A549 (cell line): ENCODE measurements at regions not wholly inside any gene's neighbourhood (a gene's known extent, or its start where the extent isn't known, plus 50 kb on each side); places are given as distances from the start of the nearest gene placed in this dataset.

ENCODE experiments used
- ATAC-seq, 2 experiments: fragments of 200-7000 bp in 1 of 2; fragments of >200 bp in 1 of 2; cut with Nextera tagmentation in 1 of 2; cut with Tn5 transposase in 1 of 2; 3 replicates each; pipeline versions ENCODE4 v1.8.0 to v1.9.1; 2018 to 2020; ENCODE audit warnings: mild to moderate bottlenecking in 1 of 2, moderate library complexity in 1 of 2
- CTCF ChIA-PET: fragments of 300-600 bp; sonication (Branson Sonifier 250); formaldehyde crosslinking; extraction: SDS; loops from one replicate; lab custom pipeline; 2021; ENCODE audit warnings: antibody characterized with exemption, inconsistent platforms; lab: Yijun Ruan, JAX
- POLR2A ChIA-PET: fragments of 350-600 bp; formaldehyde crosslinking; extraction: SDS; loops from one replicate; lab custom pipeline; 2021; ENCODE audit warnings: antibody characterized with exemption, inconsistent platforms; lab: Yijun Ruan, JAX
- DNase-seq, 2 experiments: peaks; one replicate each; pipeline versions ENCODE4 v3.0.0 to v3.0.0-alpha.2; 2011 to 2016; ENCODE audit warnings: low read depth in 1 of 2, low spot score in 1 of 2
- FAIRE-seq: peaks from 2 replicates; lab custom pipeline; 2011; peaks lifted over from hg19 to GRCh38; lab: Jason Lieb, UNC
- H3K27ac ChIP-seq, 2 experiments: fragments of >200 bp; sonication (Bioruptor Twin); formaldehyde crosslinking; 3 replicates each; pipeline ENCODE4 v1.5.1; 2016 to 2017
- H3K4me1 ChIP-seq: fragments of >200 bp; sonication (Bioruptor Twin); formaldehyde crosslinking; 3 replicates; pipeline ENCODE4 v1.6.1; 2016
- H3K4me2 ChIP-seq: fragments of >200 bp; sonication (Bioruptor Twin); formaldehyde crosslinking; 3 replicates; pipeline ENCODE4 v1.6.1; 2016
- H3K4me3 ChIP-seq: fragments of >200 bp; sonication (Bioruptor Twin); formaldehyde crosslinking; 3 replicates; pipeline ENCODE4 v1.5.1; 2016
- H3K9me3 ChIP-seq: fragments of >200 bp; sonication (Bioruptor Twin); formaldehyde crosslinking; 3 replicates; pipeline ENCODE4 v1.6.1; 2016
- BHLHE40 ChIP-seq: IDR thresholded peaks from 2 replicates; pipeline ENCODE4 v1.6.1; 2012; ENCODE audit warnings: low read depth, low read length, inconsistent platforms
- CEBPB ChIP-seq, 2 experiments: fragments of >200 bp in 1 of 2; sonication (Bioruptor Twin) in 1 of 2; formaldehyde crosslinking in 1 of 2; IDR thresholded peaks; 2 replicates each; pipeline ENCODE4 v1.6.1; 2012 to 2016
- CHD2 ChIP-seq: fragments of 150-350 bp; IDR thresholded peaks from 2 replicates; pipeline ENCODE4 v1.6.1; 2014; ENCODE audit warnings: low read length; ENCODE audit not compliant: partially characterized antibody
- EHF ChIP-seq: fragments of 250-450 bp; sonication (Bioruptor Pico); IDR thresholded peaks from 2 replicates; pipeline ENCODE4 v1.5.0; 2020; ENCODE audit warnings: mild to moderate bottlenecking
- EP300 ChIP-seq, 2 experiments: fragments of >200 bp; sonication (Bioruptor Twin); formaldehyde crosslinking; IDR thresholded peaks; 2 replicates in 1 of 2; 3 replicates in 1 of 2; pipeline ENCODE4 v1.6.1; 2016 to 2017
- FOSB ChIP-seq: fragments of 250-450 bp; sonication (Bioruptor Pico); IDR thresholded peaks from 2 replicates; pipeline ENCODE4 v1.5.0; 2020; ENCODE audit warnings: mild to moderate bottlenecking, moderate library complexity
- FOXS1 ChIP-seq: fragments of 250-450 bp; sonication (Bioruptor Pico); IDR thresholded peaks from 2 replicates; pipeline ENCODE4 v1.5.0; 2020; ENCODE audit warnings: mild to moderate bottlenecking, moderate library complexity
- HEYL ChIP-seq: fragments of 250-450 bp; sonication (Bioruptor Pico); IDR thresholded peaks from 2 replicates; pipeline ENCODE4 v1.8.0; 2021; ENCODE audit warnings: mild to moderate bottlenecking, moderate library complexity
- HOXA7 ChIP-seq: fragments of 250-450 bp; sonication (Bioruptor Pico); IDR thresholded peaks from 2 replicates; pipeline ENCODE4 v1.5.0; 2020; ENCODE audit warnings: mild to moderate bottlenecking, moderate library complexity
- HOXB13 ChIP-seq: fragments of 250-450 bp; sonication (Bioruptor Pico); IDR thresholded peaks from 2 replicates; pipeline ENCODE4 v1.5.0; 2020; ENCODE audit warnings: low read depth, mild to moderate bottlenecking, moderate library complexity
- HOXB5 ChIP-seq: fragments of 250-450 bp; sonication (Bioruptor Pico); IDR thresholded peaks from 2 replicates; pipeline ENCODE4 v1.5.0; 2020; ENCODE audit warnings: mild to moderate bottlenecking, moderate library complexity
- JUNB ChIP-seq: fragments of >200 bp; sonication (Bioruptor Twin); formaldehyde crosslinking; IDR thresholded peaks from 2 replicates; pipeline ENCODE4 v1.6.1; 2016
- KDM5A ChIP-seq: fragments of 200-600 bp; sonication (generic); IDR thresholded peaks from 2 replicates; pipeline ENCODE4 v1.6.1; 2016; ENCODE audit warnings: antibody characterized with exemption, mild to moderate bottlenecking
- MAFK ChIP-seq: fragments of 450-650 bp; IDR thresholded peaks from 2 replicates; pipeline ENCODE4 v1.6.1; 2014; ENCODE audit not compliant: partially characterized antibody
- NFE2L2 ChIP-seq: fragments of 150-350 bp; conservative IDR thresholded peaks from 2 replicates; pipeline ENCODE4 v1.6.1; 2014; ENCODE audit warnings: low read length
- NPAS2 ChIP-seq: fragments of 250-450 bp; sonication (Bioruptor Pico); IDR thresholded peaks from 2 replicates; pipeline ENCODE4 v1.8.0; 2022; ENCODE audit warnings: mild to moderate bottlenecking, moderate library complexity, borderline replicate concordance
- PHF8 ChIP-seq: fragments of 200-600 bp; sonication (generic); IDR thresholded peaks from 2 replicates; pipeline ENCODE4 v1.6.1; 2016; ENCODE audit warnings: low read depth, mild to moderate bottlenecking, antibody characterized with exemption, moderate library complexity, borderline replicate concordance
- POLR2AphosphoS2 ChIP-seq: conservative IDR thresholded peaks from 2 replicates; pipeline ENCODE4 v1.6.1; 2012; ENCODE audit warnings: low read length, improper control_type of control experiment, inconsistent platforms
- RAD21 ChIP-seq, 2 experiments: fragments of >200 bp in 1 of 2; sonication (Bioruptor Twin) in 1 of 2; formaldehyde crosslinking in 1 of 2; IDR thresholded peaks in 1 of 2; conservative IDR thresholded peaks in 1 of 2; 2 replicates in 1 of 2; 3 replicates in 1 of 2; pipeline ENCODE4 v1.6.1; 2012 to 2018; ENCODE audit warnings: inconsistent platforms in 1 of 2
- RARB ChIP-seq: fragments of 250-450 bp; sonication (Bioruptor Pico); IDR thresholded peaks from 2 replicates; pipeline ENCODE4 v1.8.0; 2021; ENCODE audit warnings: mild to moderate bottlenecking, moderate library complexity
- RCOR1 ChIP-seq: fragments of 150-350 bp; IDR thresholded peaks from 2 replicates; pipeline ENCODE4 v1.6.1; 2014; ENCODE audit warnings: antibody characterized with exemption, low read length, low read depth
- SMC3 ChIP-seq: fragments of >200 bp; sonication (Bioruptor Twin); formaldehyde crosslinking; IDR thresholded peaks from 3 replicates; pipeline ENCODE4 v1.6.1; 2018; ENCODE audit warnings: inconsistent platforms
- SREBF2 ChIP-seq: fragments of 450-650 bp; IDR thresholded peaks from 2 replicates; pipeline ENCODE4 v1.6.1; 2014; ENCODE audit warnings: mild to moderate bottlenecking, moderate library complexity
- ZNF302 ChIP-seq: fragments of 250-450 bp; sonication (Bioruptor Pico); IDR thresholded peaks from 2 replicates; pipeline ENCODE4 v1.9.0; 2021; ENCODE audit warnings: inconsistent platforms, mild to moderate bottlenecking, moderate library complexity
- WGBS: methylation state at CpG from one replicate; pipeline ENCODE4 v1.1.6; 2017; ENCODE audit errors: missing lambda C conversion rate; 5-methylcytosine and 5-hydroxymethylcytosine counted together
- TF ChIP-seq, protein P1 (sequence below): fragments of 450-650 bp; IDR thresholded peaks from 2 replicates; pipeline ENCODE4 v1.6.1; 2014; ENCODE audit warnings: antibody characterized with exemption
- TF ChIP-seq, protein P2 (sequence below): fragments of 250-450 bp; sonication (Bioruptor Pico); IDR thresholded peaks from 2 replicates; pipeline ENCODE4 v1.5.0; 2021; ENCODE audit warnings: mild to moderate bottlenecking, moderate library complexity, borderline replicate concordance
- TF ChIP-seq, protein P3 (sequence below): fragments of 250-450 bp; sonication (Bioruptor Pico); IDR thresholded peaks from 2 replicates; pipeline ENCODE4 v1.5.0; 2020; ENCODE audit warnings: low read depth, mild to moderate bottlenecking, moderate library complexity
- TF ChIP-seq, protein P4 (sequence below): IDR thresholded peaks from 2 replicates; pipeline ENCODE4 v1.6.1; 2012
- TF ChIP-seq, protein P5 (sequence below): fragments of >200 bp; sonication (Bioruptor Twin); formaldehyde crosslinking; IDR thresholded peaks from 2 replicates; pipeline ENCODE4 v1.6.1; 2016

DNA sequence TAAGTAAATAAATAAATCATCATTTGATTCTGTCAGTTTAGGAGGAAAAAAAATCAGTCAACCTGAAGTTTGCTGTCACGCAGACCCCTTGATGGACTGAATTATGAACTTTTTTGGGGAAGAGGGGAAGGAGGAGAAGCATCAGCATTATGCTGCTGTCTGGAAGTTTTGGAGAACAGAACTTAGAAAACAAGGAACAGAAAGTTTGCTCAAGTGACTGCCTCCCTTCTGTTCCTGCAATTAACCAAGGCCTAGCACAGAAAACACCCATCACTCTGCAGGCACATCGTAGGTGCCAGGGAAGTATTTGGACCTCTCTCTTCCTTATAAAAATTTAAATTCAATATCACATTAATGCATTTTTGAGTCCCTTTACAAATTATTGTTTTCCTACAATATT is 283.8 kb downstream of the VRK1 start:
- no peak overlapping the region for H3K4me3 ChIP-seq
- TF ChIP-seq, protein P1, sequence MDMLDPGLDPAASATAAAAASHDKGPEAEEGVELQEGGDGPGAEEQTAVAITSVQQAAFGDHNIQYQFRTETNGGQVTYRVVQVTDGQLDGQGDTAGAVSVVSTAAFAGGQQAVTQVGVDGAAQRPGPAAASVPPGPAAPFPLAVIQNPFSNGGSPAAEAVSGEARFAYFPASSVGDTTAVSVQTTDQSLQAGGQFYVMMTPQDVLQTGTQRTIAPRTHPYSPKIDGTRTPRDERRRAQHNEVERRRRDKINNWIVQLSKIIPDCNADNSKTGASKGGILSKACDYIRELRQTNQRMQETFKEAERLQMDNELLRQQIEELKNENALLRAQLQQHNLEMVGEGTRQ, result no peak
- no peak for TF ChIP-seq NFE2L2
- TF ChIP-seq FOXS1 (CRISPR knock-in tag), result no peak
- TF ChIP-seq HOXB13 (CRISPR knock-in tag), result no peak
- no peak for TF ChIP-seq FOSB
- no peak for TF ChIP-seq HEYL
- TF ChIP-seq, protein P2, sequence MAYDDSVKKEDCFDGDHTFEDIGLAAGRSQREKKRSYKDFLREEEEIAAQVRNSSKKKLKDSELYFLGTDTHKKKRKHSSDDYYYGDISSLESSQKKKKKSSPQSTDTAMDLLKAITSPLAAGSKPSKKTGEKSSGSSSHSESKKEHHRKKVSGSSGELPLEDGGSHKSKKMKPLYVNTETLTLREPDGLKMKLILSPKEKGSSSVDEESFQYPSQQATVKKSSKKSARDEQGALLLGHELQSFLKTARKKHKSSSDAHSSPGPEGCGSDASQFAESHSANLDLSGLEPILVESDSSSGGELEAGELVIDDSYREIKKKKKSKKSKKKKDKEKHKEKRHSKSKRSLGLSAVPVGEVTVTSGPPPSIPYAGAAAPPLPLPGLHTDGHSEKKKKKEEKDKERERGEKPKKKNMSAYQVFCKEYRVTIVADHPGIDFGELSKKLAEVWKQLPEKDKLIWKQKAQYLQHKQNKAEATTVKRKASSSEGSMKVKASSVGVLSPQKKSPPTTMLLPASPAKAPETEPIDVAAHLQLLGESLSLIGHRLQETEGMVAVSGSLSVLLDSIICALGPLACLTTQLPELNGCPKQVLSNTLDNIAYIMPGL (CRISPR knock-in tag), result no peak
- TF ChIP-seq MAFK, result no peak
- TF ChIP-seq SMC3, result no peak
- TF ChIP-seq PHF8, result no peak
- TF ChIP-seq, protein P3, sequence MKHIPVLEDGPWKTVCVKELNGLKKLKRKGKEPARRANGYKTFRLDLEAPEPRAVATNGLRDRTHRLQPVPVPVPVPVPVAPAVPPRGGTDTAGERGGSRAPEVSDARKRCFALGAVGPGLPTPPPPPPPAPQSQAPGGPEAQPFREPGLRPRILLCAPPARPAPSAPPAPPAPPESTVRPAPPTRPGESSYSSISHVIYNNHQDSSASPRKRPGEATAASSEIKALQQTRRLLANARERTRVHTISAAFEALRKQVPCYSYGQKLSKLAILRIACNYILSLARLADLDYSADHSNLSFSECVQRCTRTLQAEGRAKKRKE (CRISPR knock-in tag), result no peak
- TF ChIP-seq HOXA7 (CRISPR knock-in tag), result no peak
- no peak for TF ChIP-seq ZNF302 (CRISPR knock-in tag)
- 35% methylated on average over 2 of the region's 2 CpGs for WGBS
- FAIRE-seq, result no peak
- H3K27ac ChIP-seq, result no peak overlapping the region
- DNase-seq, result no peak
- no peak for ATAC-seq
- no peaks in the 10 kb centered on the region for H3K4me1 ChIP-seq
- ChIA-PET CTCF (no interaction called here), POLR2A (no interaction called here)
- no peaks in the 10 kb centered on the region for H3K9me3 ChIP-seq
- H3K4me2 ChIP-seq, result no peak overlapping the region

DNA sequence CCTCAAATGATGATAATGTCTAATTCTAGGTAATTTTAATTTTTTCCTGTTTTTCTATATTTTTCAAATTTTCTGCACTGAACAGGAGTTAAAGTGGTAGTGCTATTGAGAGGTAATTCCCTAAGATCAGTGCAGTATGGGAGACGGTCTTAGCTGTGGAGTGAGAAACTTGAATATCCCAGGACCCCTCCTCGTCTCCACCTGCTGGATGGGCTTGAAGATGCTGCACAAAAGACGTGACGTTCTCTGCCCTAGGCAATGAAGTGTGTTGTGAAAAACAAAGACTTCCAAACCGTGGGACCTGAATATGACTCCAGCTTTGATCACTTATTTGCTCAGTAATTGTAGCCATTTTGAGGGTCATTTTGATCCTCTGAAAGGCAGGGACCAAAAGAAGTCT is 298.1 kb downstream of the VRK1 start:
- WGBS, result 16% methylated on average over 5 of the region's 5 CpGs
- ChIA-PET CTCF (no interaction called here), POLR2A (no interaction called here)
- H3K4me2 ChIP-seq, result no peak overlapping the region
- TF ChIP-seq, protein P4, sequence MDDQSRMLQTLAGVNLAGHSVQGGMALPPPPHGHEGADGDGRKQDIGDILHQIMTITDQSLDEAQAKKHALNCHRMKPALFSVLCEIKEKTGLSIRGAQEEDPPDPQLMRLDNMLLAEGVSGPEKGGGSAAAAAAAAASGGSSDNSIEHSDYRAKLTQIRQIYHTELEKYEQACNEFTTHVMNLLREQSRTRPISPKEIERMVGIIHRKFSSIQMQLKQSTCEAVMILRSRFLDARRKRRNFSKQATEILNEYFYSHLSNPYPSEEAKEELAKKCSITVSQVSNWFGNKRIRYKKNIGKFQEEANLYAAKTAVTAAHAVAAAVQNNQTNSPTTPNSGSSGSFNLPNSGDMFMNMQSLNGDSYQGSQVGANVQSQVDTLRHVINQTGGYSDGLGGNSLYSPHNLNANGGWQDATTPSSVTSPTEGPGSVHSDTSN, result no peak
- TF ChIP-seq NPAS2 (no peak), CEBPB (IDR thresholded peaks at IDR 0.05) (no peak)
- ATAC-seq, result 0 out of 6 replicates have a peak, but pooled peaks of 1 of the 2 experiments have one; percentile 22
- H3K27ac ChIP-seq, result no peak overlapping the region
- no peak for FAIRE-seq
- H3K4me3 ChIP-seq, result no peak overlapping the region
- H3K4me1 ChIP-seq, result no peaks in the 10 kb centered on the region
- DNase-seq, result peak in 1 of 2 experiments; percentile 8
- no peaks in the 10 kb centered on the region for H3K9me3 ChIP-seq

DNA sequence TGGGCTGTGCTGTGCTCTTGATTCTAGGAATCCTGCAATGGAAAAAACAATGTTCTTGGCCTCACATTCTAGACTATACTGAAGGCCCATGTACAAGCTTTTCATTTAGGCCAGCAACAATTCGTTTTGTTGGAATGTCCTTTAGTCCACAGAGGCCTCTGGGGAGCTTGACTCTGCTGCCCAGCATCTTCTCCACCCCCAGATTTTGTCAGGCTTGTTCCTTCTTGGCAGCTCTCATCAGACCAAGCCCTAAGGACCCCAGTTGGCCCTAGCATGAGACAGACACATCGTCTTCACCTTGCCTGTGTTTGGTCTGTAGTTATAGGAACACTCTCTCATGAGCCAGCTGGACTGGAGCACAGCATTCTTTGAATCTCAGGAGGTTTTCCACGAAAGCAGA is 300.1 kb downstream of the VRK1 start:
- no peak overlapping the region for H3K4me3 ChIP-seq
- DNase-seq, result no peak
- ChIA-PET CTCF (interaction anchor here (0.8 kb wide), 1 partner anchor 34 kb away, joined by 3 read pairs; no protein-coding TSS in a partner anchor), POLR2A (interaction anchor here (0.5 kb wide), 1 partner anchor 502 kb away, joined by 4 read pairs; no protein-coding TSS in a partner anchor)
- no peaks in the 10 kb centered on the region for H3K9me3 ChIP-seq
- H3K27ac ChIP-seq, result no peak overlapping the region
- no peak overlapping the region for H3K4me2 ChIP-seq
- TF ChIP-seq RAD21 (conservative IDR thresholded peaks at IDR 0.05 in 1 of 2, IDR thresholded peaks at IDR 0.05 in 1 of 2) (no peak), EHF (CRISPR knock-in tag) (no peak), POLR2AphosphoS2 (no peak), EP300 (IDR thresholded peaks at IDR 0.05) (no peak), MAFK (no peak), JUNB (no peak), RCOR1 (no peak), HOXB13 (CRISPR knock-in tag) (no peak), PHF8 (no peak), NFE2L2 (no peak), HOXB5 (no peak), KDM5A (no peak), HEYL (no peak), FOSB (no peak), BHLHE40 (no peak), HOXA7 (CRISPR knock-in tag) (no peak), RARB (CRISPR knock-in tag) (no peak), SREBF2 (no peak), CHD2 (no peak)
- TF ChIP-seq, protein P5, sequence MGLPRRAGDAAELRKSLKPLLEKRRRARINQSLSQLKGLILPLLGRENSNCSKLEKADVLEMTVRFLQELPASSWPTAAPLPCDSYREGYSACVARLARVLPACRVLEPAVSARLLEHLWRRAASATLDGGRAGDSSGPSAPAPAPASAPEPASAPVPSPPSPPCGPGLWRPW, result no peak
- TF ChIP-seq, all 56 proteins: peak for 0
- no peak for ATAC-seq
- FAIRE-seq, result no peak
- 0% methylated on average over 3 of the region's 3 CpGs for WGBS
- H3K4me1 ChIP-seq, result no peaks in the 10 kb centered on the region
